Ascending aorta (tissue), 2 donors: ENCODE measurements at regions not wholly inside any gene's neighbourhood (a gene's known extent, or its start where the extent isn't known, plus 50 kb on each side); places are given as distances from the start of the nearest gene placed in this dataset.

ENCODE experiments used
- DNase-seq, 2 donors: peaks; one replicate each; pipeline ENCODE4 v3.0.0-alpha.2; 2019; ENCODE audit warnings: low spot score in 2 of 2
- H3K27ac ChIP-seq, 2 donors: fragments of 200-600 bp; sonication (generic); one replicate each; pipeline ENCODE4 v1.5.1; 2016 to 2017; ENCODE audit warnings: mild to moderate bottlenecking in 1 of 2
- H3K27me3 ChIP-seq: fragments of 200-600 bp; sonication (generic); one replicate; pipeline ENCODE4 v1.5.1; 2017
- H3K36me3 ChIP-seq, 2 donors: fragments of 200-600 bp; sonication (generic); one replicate each; pipeline ENCODE4 v1.5.1; 2016
- H3K4me1 ChIP-seq, 2 donors: fragments of 200-600 bp; sonication (generic); one replicate each; pipeline ENCODE4 v1.5.1; 2016 to 2017; ENCODE audit warnings: mild to moderate bottlenecking in 1 of 2
- H3K4me3 ChIP-seq, 2 donors: fragments of 200-600 bp; sonication (generic); one replicate each; pipeline ENCODE4 v1.5.1; 2016 to 2017; ENCODE audit warnings: mild to moderate bottlenecking in 1 of 2
- H3K9me3 ChIP-seq, 2 donors: fragments of 200-600 bp; sonication (generic); one replicate each; pipeline ENCODE4 v1.5.1; 2016
- CTCF ChIP-seq, 3 experiments: fragments of 200-600 bp in 2 of 3; fragments of 450-650 bp in 1 of 3; sonication (generic) in 2 of 3; IDR thresholded peaks; one replicate each; pipeline ENCODE4 v1.5.1; 2016 to 2019; ENCODE audit warnings: antibody characterized with exemption in 3 of 3, mild to moderate bottlenecking in 1 of 3, moderate library complexity in 1 of 3
- intact Hi-C: fragments of 100-400 bp; cut with DNase I; formaldehyde crosslinking; loops from one replicate; pipeline ENCODE4 v1.15.1; 2023

GRCh38 chr14:34310724-34311123 lies 151.3 kb downstream of the SPTSSA start:
- H3K36me3 ChIP-seq = no peaks in the 10 kb centered on the region
- no peak overlapping the region for H3K27ac ChIP-seq
- no peaks in the 10 kb centered on the region for H3K9me3 ChIP-seq
- no peaks in the 10 kb centered on the region for H3K4me1 ChIP-seq
- TF ChIP-seq CTCF (IDR thresholded peaks at IDR 0.05) = no peak
- no peak for DNase-seq
- H3K27me3 ChIP-seq = no peaks in the 10 kb centered on the region
- intact Hi-C loops = no loop called here
- no peak overlapping the region for H3K4me3 ChIP-seq

- Histone ChIP-seq H3K27ac (no peak overlapping the region), H3K4me3 (no peak overlapping the region), H3K9me3 (no peaks in the 10 kb centered on the region), H3K4me1 (no peaks in the 10 kb centered on the region), H3K27me3 (no peaks in the 10 kb centered on the region), H3K36me3 (no peaks in the 10 kb centered on the region)
- DNase-seq = no peak
- intact Hi-C loops = loop anchor here (10.0 kb wide), 1 partner anchor 469 kb away; no protein-coding TSS in a partner anchor
- TF ChIP-seq CTCF (IDR thresholded peaks at IDR 0.05) = no peak
Observed at GRCh38 chr14:34303811-34304210, 158.2 kb downstream of the SPTSSA start.

GRCh38 chr14:34302654-34303053 lies 159.4 kb downstream of the SPTSSA start:
- DNase-seq = no peak
- Histone ChIP-seq H3K4me3 (no peak overlapping the region), H3K27me3 (no peaks in the 10 kb centered on the region), H3K9me3 (no peaks in the 10 kb centered on the region), H3K4me1 (no peaks in the 10 kb centered on the region), H3K27ac (no peak overlapping the region), H3K36me3 (no peaks in the 10 kb centered on the region)
- intact Hi-C loops = loop anchor here (10.0 kb wide), 1 partner anchor 468 kb away; no protein-coding TSS in a partner anchor
- TF ChIP-seq CTCF (IDR thresholded peaks at IDR 0.05) = no peak

- intact Hi-C loops = loop anchor here (10.0 kb wide), 1 partner anchor 466 kb away; no protein-coding TSS in a partner anchor
- no peak for DNase-seq
Observed at GRCh38 chr14:34300882-34301734, 160.9 kb downstream of the SPTSSA start.

GRCh38 chr14:34300330-34300729 lies 161.7 kb downstream of the SPTSSA start:
- Histone ChIP-seq H3K36me3 (no peaks in the 10 kb centered on the region), H3K27me3 (no peaks in the 10 kb centered on the region), H3K27ac (no peak overlapping the region), H3K9me3 (no peaks in the 10 kb centered on the region), H3K4me1 (no peaks in the 10 kb centered on the region), H3K4me3 (no peak overlapping the region)
- intact Hi-C loops = loop anchor here (10.0 kb wide), 1 partner anchor 466 kb away; no protein-coding TSS in a partner anchor
- TF ChIP-seq CTCF (IDR thresholded peaks at IDR 0.05) = no peak
- DNase-seq = no peak

More at GRCh38 chr14:34300882-34301734, 160.9 kb downstream of the SPTSSA start:
- no peaks in the 10 kb centered on the region for H3K4me1 ChIP-seq
- H3K36me3 ChIP-seq = no peaks in the 10 kb centered on the region
- TF ChIP-seq CTCF (IDR thresholded peaks at IDR 0.05) = peak in 2 of 3 experiments; percentile 35 to 41
- H3K9me3 ChIP-seq = no peaks in the 10 kb centered on the region
- no peak overlapping the region for H3K4me3 ChIP-seq
- no peak overlapping the region for H3K27ac ChIP-seq
- no peaks in the 10 kb centered on the region for H3K27me3 ChIP-seq
